KMS-11 (cell line): ENCODE measurements at regions not wholly inside any gene's neighbourhood (a gene's known extent, or its start where the extent isn't known, plus 50 kb on each side); places are given as distances from the start of the nearest gene placed in this dataset.

Source experiments
- H2AFZ ChIP-seq: fragments of 200-600 bp; sonication (generic); 2 replicates; pipeline ENCODE4 v1.6.1; 2016; ENCODE audit warnings: antibody characterized with exemption, mixed run types, low read depth
- H3K27ac ChIP-seq: fragments of 200-600 bp; sonication (generic); 2 replicates; pipeline ENCODE4 v1.6.1; 2016; ENCODE audit warnings: mild to moderate bottlenecking, mixed run types
- H3K27me3 ChIP-seq: fragments of 200-600 bp; sonication (generic); 2 replicates; pipeline ENCODE4 v1.6.1; 2017; ENCODE audit warnings: mild to moderate bottlenecking, low read depth, mixed run types, moderate library complexity; ENCODE audit not compliant: insufficient read depth
- H3K36me3 ChIP-seq: fragments of 200-600 bp; sonication (generic); 2 replicates; pipeline ENCODE4 v1.6.1; 2017; ENCODE audit warnings: mild to moderate bottlenecking, mixed run types; ENCODE audit not compliant: insufficient read depth
- H3K4me1 ChIP-seq: fragments of 200-600 bp; sonication (generic); 2 replicates; pipeline ENCODE4 v1.6.1; 2016; ENCODE audit warnings: mild to moderate bottlenecking, low read depth, mixed run types; ENCODE audit not compliant: poor library complexity, severe bottlenecking
- H3K4me2 ChIP-seq: fragments of 200-600 bp; sonication (generic); 2 replicates; pipeline ENCODE4 v1.7.0; 2016; ENCODE audit warnings: mild to moderate bottlenecking, mixed run types
- H3K4me3 ChIP-seq: fragments of 200-600 bp; sonication (generic); IDR thresholded peaks from 2 replicates; pipeline ENCODE4 v1.6.1; 2017; ENCODE audit warnings: low read depth, low read length, mixed read lengths; ENCODE audit not compliant: insufficient read depth
- H3K79me2 ChIP-seq: fragments of 200-600 bp; sonication (generic); 2 replicates; pipeline ENCODE4 v1.6.1; 2016; ENCODE audit warnings: low read depth, mixed run types; ENCODE audit not compliant: insufficient read depth
- H3K9ac ChIP-seq: fragments of 200-600 bp; sonication (generic); 2 replicates; pipeline ENCODE4 v1.6.1; 2016; ENCODE audit warnings: mild to moderate bottlenecking, mixed run types
- H4K20me1 ChIP-seq: fragments of 200-600 bp; sonication (generic); 2 replicates; pipeline ENCODE4 v1.6.1; 2016; ENCODE audit warnings: mild to moderate bottlenecking, mixed run types; ENCODE audit not compliant: insufficient read depth
- CTCF ChIP-seq: fragments of 200-600 bp; sonication (generic); conservative IDR thresholded peaks from 2 replicates; pipeline ENCODE4 v1.6.1; 2017; ENCODE audit warnings: low read depth, mild to moderate bottlenecking, antibody characterized with exemption, low read length, moderate library complexity, mixed read lengths

DNA sequence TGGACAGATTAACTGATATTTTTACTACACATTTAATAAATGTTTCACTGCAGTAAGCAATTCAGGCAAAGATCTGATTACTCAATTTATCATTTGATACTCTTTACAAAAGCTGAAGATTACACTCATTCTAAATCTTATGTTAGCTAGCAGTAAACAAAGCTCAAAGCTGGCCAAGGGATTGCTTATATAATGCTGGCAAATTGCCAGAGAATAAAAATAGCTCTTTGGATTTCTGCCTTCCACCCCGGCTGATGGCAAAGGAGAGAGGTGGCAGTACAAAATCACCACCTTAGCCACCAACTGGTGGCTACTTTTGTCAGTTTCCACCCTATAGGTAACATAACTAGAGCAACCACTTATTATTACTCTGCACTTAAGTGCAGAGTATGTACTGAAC lies 320.5 kb downstream of the FSIP2 start:
- H4K20me1 ChIP-seq, result no peaks in the 10 kb centered on the region
- H3K36me3 ChIP-seq, result no peaks in the 10 kb centered on the region
- no peak overlapping the region for H3K4me3 ChIP-seq
- no peaks in the 10 kb centered on the region for H3K79me2 ChIP-seq
- no peak for TF ChIP-seq CTCF
- H2AFZ ChIP-seq, result no peak overlapping the region
- H3K4me1 ChIP-seq, result peaks cover 8% of the 10 kb centered on the region
- no peak overlapping the region for H3K4me2 ChIP-seq
- no peak overlapping the region for H3K9ac ChIP-seq
- H3K27ac ChIP-seq, result no peak overlapping the region
- no peaks in the 10 kb centered on the region for H3K27me3 ChIP-seq

DNA sequence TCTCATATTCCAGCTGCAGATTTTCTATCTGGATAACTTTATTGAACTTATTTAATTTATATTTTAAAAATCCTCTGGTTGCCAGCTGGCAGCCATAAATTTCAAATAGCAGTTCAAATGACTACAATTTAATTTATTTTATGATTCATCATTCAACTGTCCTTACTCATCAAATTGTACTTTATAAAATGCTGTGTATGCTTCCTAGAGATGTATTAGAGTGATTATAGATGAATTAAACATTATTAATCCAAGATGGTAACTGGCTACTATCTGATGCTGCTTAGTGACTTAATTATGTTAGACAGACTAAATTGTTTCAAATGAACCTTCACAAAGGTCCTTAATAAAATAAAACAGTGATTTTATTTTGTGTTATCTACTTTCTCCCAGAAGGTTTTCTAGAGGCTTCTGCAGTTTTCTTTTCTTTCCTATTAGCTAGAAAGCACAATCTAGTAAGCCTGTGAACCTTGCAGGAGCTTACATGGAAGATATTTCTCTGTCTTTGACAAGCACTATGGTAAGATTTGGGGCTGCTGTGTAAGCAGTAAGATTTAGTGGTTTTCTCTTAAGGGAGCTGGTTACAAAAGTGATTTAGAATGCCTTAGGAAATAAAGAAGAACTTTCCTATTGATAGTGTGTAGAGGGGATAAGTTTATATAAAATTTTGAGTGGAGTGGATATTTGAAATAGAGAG lies 322.3 kb downstream of the FSIP2 start:
- no peaks in the 10 kb centered on the region for H3K36me3 ChIP-seq
- no peaks in the 10 kb centered on the region for H3K27me3 ChIP-seq
- no peaks in the 10 kb centered on the region for H3K79me2 ChIP-seq
- no peak overlapping the region for H3K27ac ChIP-seq
- no peak overlapping the region for H3K4me3 ChIP-seq
- H3K9ac ChIP-seq, result no peak overlapping the region
- no peak overlapping the region for H3K4me2 ChIP-seq
- H3K4me1 ChIP-seq, result peaks cover 8% of the 10 kb centered on the region
- H4K20me1 ChIP-seq, result no peaks in the 10 kb centered on the region
- no peak for TF ChIP-seq CTCF
- no peak overlapping the region for H2AFZ ChIP-seq

GRCh38 chr2:186064507-186064906 lies 325.9 kb downstream of the FSIP2 start:
- H3K9ac ChIP-seq, result no peak overlapping the region
- H4K20me1 ChIP-seq, result no peaks in the 10 kb centered on the region
- no peak for TF ChIP-seq CTCF

GRCh38 chr2:186065491-186065890 lies 326.9 kb downstream of the FSIP2 start:
- Histone ChIP-seq H4K20me1 (no peaks in the 10 kb centered on the region), H3K9ac (no peak overlapping the region), H3K4me2 (no peak overlapping the region), H3K27me3 (no peaks in the 10 kb centered on the region), H3K36me3 (no peaks in the 10 kb centered on the region), H3K4me1 (peaks cover 34% of the 10 kb centered on the region), H3K4me3 (no peak overlapping the region), H3K27ac (no peak overlapping the region), H3K79me2 (no peaks in the 10 kb centered on the region), H2AFZ (no peak overlapping the region)
- no peak for TF ChIP-seq CTCF

More at GRCh38 chr2:186064507-186064906, 325.9 kb downstream of the FSIP2 start:
- no peaks in the 10 kb centered on the region for H3K79me2 ChIP-seq
- no peak overlapping the region for H2AFZ ChIP-seq
- no peak overlapping the region for H3K4me2 ChIP-seq
- H3K27ac ChIP-seq, result no peak overlapping the region
- no peak overlapping the region for H3K4me3 ChIP-seq
- H3K4me1 ChIP-seq, result peaks cover 30% of the 10 kb centered on the region
- no peaks in the 10 kb centered on the region for H3K36me3 ChIP-seq
- H3K27me3 ChIP-seq, result no peaks in the 10 kb centered on the region
